IPS-18c (cell line): ENCODE measurements at regions not wholly inside any gene's neighbourhood (a gene's known extent, or its start where the extent isn't known, plus 50 kb on each side); places are given as distances from the start of the nearest gene placed in this dataset.
A peak's percentile ranks its signal among the peaks of the same experiment; 100 is the strongest.

Experiments
- H3K4me3 ChIP-seq: 2 replicates; pipeline ENCODE4 v1.7.0; 2013; ENCODE audit warnings: low read depth, mild to moderate bottlenecking, low read length, moderate library complexity; ENCODE audit not compliant: insufficient read depth
- H3K9me3 ChIP-seq: one replicate; pipeline ENCODE4 v1.6.1; 2013; ENCODE audit warnings: mild to moderate bottlenecking, low read length, moderate library complexity; ENCODE audit not compliant: control insufficient read depth, insufficient read depth

DNA sequence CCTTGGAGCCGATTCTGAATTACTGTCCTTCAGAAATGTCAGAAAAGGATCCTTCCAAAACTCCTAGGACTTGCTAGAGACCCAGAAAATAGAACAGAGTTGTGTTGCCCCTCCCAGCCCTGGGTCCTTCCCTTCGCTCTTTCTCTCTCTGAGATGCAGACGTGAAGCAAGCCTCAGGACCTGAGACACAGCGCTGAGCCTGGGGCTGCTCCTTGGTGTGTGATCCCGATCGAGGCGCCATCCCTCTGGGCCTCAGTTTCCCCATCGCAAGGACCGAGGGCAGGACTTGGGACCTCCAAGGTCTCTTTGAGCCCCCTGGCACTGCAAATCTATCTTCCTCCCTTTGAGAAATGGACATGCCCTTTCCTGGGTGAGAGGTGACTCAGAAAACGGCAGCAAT is 533.5 kb downstream of the TBC1D22A start:
- Histone ChIP-seq H3K9me3 (peaks cover 65% of the 10 kb centered on the region), H3K4me3 (no peak overlapping the region)

GRCh38 chr22:47295226-47295901 is 532.9 kb downstream of the TBC1D22A start:
- H3K9me3 ChIP-seq, result peaks cover 68% of the 10 kb centered on the region

GRCh38 chr22:47294576-47294975 is 532.1 kb downstream of the TBC1D22A start:
- Histone ChIP-seq H3K4me3 (no peak overlapping the region), H3K9me3 (peaks cover 62% of the 10 kb centered on the region)

More at GRCh38 chr22:47295226-47295901, 532.9 kb downstream of the TBC1D22A start:
- no peak overlapping the region for H3K4me3 ChIP-seq

DNA sequence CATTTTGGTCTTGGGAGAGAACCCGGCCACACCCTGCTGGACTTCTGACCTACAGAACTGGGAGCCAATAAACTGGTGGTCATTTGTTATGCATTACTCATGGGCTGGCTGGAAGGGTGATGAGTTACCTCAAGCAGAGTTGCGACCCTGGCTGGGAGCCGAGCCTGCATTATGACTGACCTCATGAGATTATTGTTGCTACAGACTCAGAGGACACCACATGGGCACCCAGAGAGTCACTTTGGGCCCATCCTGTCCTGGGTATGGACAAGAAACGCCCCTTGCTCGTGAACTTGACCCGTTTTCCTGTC is 531.7 kb downstream of the TBC1D22A start:
- Histone ChIP-seq H3K9me3 (peaks cover 63% of the 10 kb centered on the region), H3K4me3 (no peak overlapping the region)

GRCh38 chr22:47293368-47294221 is 531.1 kb downstream of the TBC1D22A start:
- H3K9me3 ChIP-seq, result peaks cover 64% of the 10 kb centered on the region
- no peak overlapping the region for H3K4me3 ChIP-seq

- Histone ChIP-seq H3K9me3 (peaks cover 66% of the 10 kb centered on the region), H3K4me3 (no peak overlapping the region)
Observed at GRCh38 chr22:47292546-47293320, 530.3 kb downstream of the TBC1D22A start.

GRCh38 chr22:47291565-47292495 is 529.4 kb downstream of the TBC1D22A start:
- peaks cover 62% of the 10 kb centered on the region for H3K9me3 ChIP-seq

GRCh38 chr22:47290706-47291430 is 528.4 kb downstream of the TBC1D22A start:
- H3K9me3 ChIP-seq, result peaks cover 58% of the 10 kb centered on the region
- no peak overlapping the region for H3K4me3 ChIP-seq

More at GRCh38 chr22:47291565-47292495, 529.4 kb downstream of the TBC1D22A start:
- H3K4me3 ChIP-seq, result no peak overlapping the region; the same call in none of the 2 replicates

DNA sequence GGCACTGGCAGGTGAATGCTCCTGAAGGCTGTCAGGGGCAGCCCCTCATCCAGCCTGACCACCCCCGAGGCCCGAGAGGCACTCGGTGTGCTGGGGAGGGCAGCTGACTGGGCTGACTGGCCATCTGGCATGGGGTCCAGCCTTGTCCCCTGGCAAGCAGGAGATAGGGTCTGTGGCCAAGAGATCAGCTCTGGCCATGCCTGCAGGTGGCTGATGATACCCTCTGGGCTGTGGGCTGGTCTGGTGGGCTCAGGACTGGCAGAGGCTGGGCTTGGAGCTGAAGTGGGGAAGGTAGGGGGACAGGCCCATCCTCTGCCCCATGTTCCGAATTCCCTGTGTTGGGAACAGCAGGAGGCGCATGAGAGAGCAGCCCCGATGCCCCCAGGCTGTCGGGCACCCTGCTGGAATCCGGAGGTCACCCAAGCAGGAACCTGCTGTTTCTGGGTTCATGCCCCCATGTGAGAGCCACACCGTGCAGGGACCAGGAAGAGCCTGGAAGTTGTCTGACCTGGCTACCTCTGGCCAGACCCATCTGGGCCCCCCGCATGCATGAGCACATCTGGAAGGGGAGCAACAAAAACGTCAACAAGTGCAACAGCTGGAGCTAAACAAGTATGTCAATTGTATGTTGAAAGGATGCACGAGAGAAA is 527.0 kb downstream of the TBC1D22A start:
- peak overlapping the region; percentile 9; the same call in 1 of the 2 replicates for H3K4me3 ChIP-seq
- peaks cover 46% of the 10 kb centered on the region for H3K9me3 ChIP-seq

DNA sequence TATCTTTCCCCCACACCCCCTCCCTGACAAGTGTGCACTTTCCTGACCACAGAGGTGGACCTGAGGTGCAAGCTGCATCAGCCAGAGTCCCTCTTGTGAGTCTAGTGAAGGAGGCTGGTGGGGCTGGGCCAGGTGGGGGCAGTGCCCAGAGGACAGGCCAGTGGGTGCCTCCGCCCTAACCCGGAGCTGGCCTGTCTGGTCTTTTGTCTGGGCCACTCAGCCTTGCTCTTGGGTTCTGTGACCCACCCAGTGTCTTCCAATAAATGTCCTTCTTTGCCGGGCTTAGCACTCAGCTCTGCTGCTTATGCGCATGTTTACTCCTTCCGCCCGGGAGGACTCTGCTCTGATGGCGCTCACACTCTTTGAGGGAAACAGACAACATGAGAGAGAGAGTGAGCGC is 526.2 kb downstream of the TBC1D22A start:
- Histone ChIP-seq H3K9me3 (peaks cover 44% of the 10 kb centered on the region), H3K4me3 (no peak overlapping the region)

GRCh38 chr22:47287516-47287915 is 525.1 kb downstream of the TBC1D22A start:
- Histone ChIP-seq H3K9me3 (peaks cover 42% of the 10 kb centered on the region), H3K4me3 (no peak overlapping the region)

DNA sequence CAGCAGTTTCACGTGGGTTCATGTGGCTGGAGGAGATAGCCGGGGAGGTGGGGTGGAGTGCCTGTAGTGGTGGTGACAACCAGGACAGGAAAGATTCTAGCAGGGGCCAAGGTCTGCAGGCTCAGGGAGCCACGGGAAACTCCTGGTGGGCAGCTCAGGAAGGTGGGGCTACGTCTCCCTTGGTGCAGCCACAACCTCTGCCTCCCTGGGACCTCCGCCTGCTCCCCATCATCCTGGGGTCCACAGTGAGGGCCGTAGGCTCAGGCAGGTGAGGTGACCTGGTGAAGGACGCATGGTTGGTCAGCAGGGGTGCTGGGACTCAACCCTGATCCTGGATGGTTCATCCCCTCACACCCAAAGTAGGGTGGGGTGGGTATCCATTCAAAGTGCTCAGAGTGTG is 524.1 kb downstream of the TBC1D22A start:
- Histone ChIP-seq H3K9me3 (peaks cover 40% of the 10 kb centered on the region), H3K4me3 (no peak overlapping the region; the same call in 1 of the 2 replicates)

DNA sequence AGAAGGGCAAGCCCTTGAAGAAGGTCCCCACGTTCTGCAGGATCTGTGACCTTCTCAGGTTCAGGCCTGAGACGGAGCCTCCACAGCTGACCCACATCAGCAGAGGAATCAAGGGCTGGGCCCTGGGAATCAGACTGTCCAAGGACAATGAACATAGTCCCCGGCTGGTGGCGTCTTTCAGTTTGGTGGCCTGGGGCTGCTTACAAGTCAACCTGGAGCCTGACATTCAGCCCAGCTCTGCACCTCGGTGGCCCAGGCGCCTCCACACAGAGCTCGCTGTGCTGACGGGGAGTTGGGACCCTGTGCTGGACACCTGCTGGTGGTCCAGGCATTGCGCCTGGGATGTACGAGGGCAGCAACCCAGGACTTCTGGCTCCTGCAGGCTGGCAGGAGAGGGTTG is 523.5 kb downstream of the TBC1D22A start:
- Histone ChIP-seq H3K9me3 (peaks cover 44% of the 10 kb centered on the region), H3K4me3 (no peak overlapping the region; the same call in 1 of the 2 replicates)

GRCh38 chr22:47284822-47285221 is 522.4 kb downstream of the TBC1D22A start:
- no peak overlapping the region for H3K4me3 ChIP-seq
- H3K9me3 ChIP-seq, result peaks cover 46% of the 10 kb centered on the region

DNA sequence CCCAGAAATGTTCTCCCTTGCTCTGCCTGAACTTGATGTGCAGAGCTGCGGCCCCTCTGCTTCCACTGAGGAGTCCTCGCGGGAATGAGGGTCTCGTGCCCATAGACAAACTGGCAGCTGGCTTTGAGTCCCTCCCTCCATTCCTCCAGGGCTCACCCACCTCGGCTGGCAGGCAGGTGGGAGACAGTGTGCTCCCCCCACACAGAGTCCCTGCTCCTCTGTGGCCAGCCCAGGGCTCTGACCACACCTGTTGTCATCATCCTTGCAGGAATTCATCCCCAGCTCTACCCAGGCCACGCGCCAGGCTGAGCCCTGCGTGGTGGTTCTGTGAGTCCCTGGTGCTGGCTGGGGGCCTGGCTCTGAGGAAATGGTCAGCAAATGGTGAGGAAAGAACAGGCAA is 521.9 kb downstream of the TBC1D22A start:
- Histone ChIP-seq H3K4me3 (peak overlapping the region; percentile 9; the same call in 1 of the 2 replicates), H3K9me3 (peaks cover 44% of the 10 kb centered on the region)
